ENCODE measurements at regions not wholly inside any gene's neighbourhood (a gene's known extent, or its start where the extent isn't known, plus 50 kb on each side); places are given as distances from the start of the nearest gene placed in this dataset.

- no peak for TF ChIP-seq EZH2 (IDR thresholded peaks at IDR 0.05; ENCODE audit: low read length, missing control alignments)
- TF ChIP-seq CTCF (conservative IDR thresholded peaks at IDR 0.05 in 1 of 2, IDR thresholded peaks at IDR 0.05 in 1 of 2; ENCODE audit: low read depth in 1 of 2, low read length in 2 of 2), result no peak
Measured at GRCh38 chr1:87765057-87765680, 436.5 kb downstream of the LMO4 start.

All from fibroblast of lung (primary cell).